Fibroblast of mammary gland (primary cell): ENCODE measurements at regions not wholly inside any gene's neighbourhood (a gene's known extent, or its start where the extent isn't known, plus 50 kb on each side); places are given as distances from the start of the nearest gene placed in this dataset.

Experiments used
- DNase-seq: peaks from one replicate; pipeline ENCODE4 v3.0.0-alpha.2; 2010; ENCODE audit warnings: low read depth
- H3K4me3 ChIP-seq: 2 replicates; pipeline ENCODE4 v1.5.1; 2011; ENCODE audit warnings: low read depth, mild to moderate bottlenecking, low read length, moderate library complexity; ENCODE audit not compliant: control insufficient read depth
- TF ChIP-seq, protein P1 (sequence below): conservative IDR thresholded peaks from 2 replicates; pipeline ENCODE4 v1.5.1; 2011; ENCODE audit warnings: low read depth, low read length, inconsistent platforms; ENCODE audit not compliant: control insufficient read depth, insufficient read depth

DNA sequence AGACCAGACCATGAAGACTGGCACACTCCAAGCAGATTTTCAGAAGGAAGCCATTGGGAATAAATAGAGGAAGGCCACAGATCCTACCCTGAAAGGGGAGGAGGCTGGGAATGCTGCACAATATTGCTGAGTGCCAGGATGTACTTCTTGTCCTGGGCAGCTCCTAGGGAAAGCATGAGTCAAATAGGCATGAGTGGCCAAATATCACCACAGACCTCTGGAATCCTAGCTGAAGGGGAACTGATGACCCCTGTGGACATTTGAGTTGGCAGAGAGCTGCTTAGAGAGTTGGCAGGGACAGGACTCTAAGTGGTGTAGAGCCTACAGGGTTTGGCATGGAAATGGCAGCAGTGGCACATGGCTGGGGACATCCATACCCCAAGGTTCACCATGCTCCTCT lies 234.3 kb upstream of the TRPC4 start:
- H3K4me3 ChIP-seq = no peak overlapping the region
- TF ChIP-seq, protein P1, sequence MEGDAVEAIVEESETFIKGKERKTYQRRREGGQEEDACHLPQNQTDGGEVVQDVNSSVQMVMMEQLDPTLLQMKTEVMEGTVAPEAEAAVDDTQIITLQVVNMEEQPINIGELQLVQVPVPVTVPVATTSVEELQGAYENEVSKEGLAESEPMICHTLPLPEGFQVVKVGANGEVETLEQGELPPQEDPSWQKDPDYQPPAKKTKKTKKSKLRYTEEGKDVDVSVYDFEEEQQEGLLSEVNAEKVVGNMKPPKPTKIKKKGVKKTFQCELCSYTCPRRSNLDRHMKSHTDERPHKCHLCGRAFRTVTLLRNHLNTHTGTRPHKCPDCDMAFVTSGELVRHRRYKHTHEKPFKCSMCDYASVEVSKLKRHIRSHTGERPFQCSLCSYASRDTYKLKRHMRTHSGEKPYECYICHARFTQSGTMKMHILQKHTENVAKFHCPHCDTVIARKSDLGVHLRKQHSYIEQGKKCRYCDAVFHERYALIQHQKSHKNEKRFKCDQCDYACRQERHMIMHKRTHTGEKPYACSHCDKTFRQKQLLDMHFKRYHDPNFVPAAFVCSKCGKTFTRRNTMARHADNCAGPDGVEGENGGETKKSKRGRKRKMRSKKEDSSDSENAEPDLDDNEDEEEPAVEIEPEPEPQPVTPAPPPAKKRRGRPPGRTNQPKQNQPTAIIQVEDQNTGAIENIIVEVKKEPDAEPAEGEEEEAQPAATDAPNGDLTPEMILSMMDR = no peak
- peak; percentile 5 for DNase-seq

DNA sequence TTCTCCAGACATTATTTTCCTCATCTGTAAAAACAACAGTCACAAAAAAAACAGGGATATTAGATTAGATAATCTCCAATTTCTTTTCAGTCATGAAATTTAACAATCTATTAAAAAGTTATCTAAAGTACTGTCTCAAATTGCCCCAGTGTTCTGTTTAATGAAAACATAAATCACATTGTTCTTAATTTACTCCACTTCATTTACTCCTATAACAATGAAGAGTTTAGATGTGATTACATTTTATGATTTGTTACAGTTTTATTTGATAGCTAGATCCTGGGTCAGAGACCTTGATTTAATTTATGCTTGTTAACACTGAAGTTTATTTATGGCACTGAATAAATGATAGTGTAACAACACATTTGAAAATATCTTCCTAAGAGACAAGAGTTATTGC lies 230.2 kb upstream of the TRPC4 start:
- TF ChIP-seq, protein P1 = no peak
- no peak overlapping the region for H3K4me3 ChIP-seq
- DNase-seq = no peak

DNA sequence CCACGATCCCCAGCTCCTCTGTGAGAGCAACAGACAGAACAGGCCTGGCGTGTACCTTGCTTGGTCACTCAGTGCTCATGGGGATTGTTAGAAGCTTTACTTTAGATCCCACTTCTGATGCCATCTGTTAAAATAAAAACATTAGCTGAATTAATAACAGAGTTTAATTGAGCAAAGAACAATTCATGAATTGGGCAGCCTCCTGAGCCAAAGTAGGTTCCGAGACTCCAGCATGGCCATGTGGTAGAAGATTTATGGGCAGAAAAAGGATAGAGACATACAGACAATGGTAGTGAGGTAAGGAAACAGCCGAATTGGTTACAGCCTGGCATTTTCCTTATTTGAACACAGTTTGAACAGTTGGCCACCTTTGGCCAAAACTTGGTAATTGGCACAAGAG lies 223.9 kb upstream of the TRPC4 start:
- TF ChIP-seq, protein P1 = no peak
- H3K4me3 ChIP-seq = no peak overlapping the region
- DNase-seq = no peak

DNA sequence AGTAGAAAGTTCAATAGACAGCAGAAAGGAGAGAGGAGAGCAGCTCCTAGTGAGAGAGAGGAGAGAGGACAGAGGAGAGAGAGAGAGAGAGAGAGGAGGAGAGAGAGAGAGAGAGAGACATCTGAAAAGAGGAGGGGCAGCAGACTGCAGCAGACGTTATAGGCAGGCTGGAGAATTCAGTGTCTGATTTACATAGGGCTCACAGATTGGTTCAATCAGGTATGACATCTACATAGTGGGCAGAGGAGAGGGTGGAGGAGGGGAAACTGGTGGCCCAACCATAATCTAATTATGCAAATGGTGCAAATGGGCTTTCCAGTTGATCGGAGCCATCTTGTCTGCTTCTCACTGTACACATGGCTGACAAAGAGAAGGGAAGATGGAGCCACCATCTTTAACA lies 221.3 kb upstream of the TRPC4 start:
- no peak for DNase-seq
- TF ChIP-seq, protein P1 = no peak
- H3K4me3 ChIP-seq = no peak overlapping the region

DNA sequence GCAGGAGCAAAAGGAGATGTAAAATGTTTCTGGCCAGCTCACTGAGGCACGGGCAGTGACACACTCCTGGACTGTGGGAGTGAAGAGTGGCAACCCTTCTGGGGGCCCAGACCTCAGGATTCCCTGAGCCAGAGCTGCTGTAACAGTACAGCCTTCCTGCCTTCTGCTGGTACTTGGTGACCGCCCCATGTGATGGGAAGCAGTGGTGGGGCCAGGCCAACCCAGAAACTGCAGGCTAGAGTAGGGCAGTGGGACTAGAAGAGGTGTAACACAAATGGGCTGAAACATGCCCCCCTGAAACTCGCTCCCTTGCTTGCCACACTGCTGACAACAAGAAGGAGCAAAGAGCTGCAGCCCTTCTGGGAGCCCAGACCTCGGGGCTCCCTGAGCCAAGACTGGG lies 217.1 kb upstream of the TRPC4 start:
- H3K4me3 ChIP-seq = no peak overlapping the region
- no peak for DNase-seq
- TF ChIP-seq, protein P1 = no peak

DNA sequence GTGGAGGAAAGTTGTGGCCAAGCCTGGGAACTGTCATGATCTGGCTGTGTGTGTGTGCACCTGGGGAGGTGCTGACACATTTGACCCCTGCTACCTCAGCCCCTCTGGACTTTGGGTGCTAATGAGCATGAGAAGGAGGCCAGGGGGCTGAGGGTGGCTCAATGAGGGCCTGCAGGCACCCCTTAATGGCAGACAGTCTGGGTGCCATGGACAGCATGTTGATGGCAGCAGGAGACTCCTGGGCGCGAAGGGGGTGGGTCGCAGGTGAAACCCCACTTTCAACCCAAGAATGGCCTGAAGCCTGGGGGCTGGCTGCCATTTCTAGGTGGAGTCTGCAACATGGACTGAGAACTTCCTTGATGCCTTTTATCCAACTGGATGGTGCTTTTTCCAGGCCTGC lies 216.4 kb upstream of the TRPC4 start:
- TF ChIP-seq, protein P1 = no peak
- no peak overlapping the region for H3K4me3 ChIP-seq
- no peak for DNase-seq

DNA sequence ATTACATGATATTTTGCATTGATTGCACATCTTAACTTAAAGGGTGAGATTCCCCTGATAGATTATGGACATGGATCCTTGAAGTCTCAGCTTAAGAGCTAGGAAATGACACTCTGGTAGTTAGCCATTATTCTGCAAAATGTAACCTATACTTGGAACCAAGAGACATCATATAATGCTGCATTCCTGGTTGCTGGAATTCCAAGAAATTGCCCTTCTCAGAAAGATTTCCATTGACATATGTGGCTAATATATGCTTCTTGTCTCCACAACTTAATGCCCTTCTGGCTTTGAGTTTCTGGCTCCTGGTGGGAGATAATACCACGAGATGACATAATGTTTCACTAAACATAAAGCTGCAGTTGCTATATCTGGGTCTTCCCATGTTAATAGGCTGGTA lies 204.4 kb upstream of the TRPC4 start:
- H3K4me3 ChIP-seq = no peak overlapping the region

More for the DNA sequence above, 204.4 kb upstream of the TRPC4 start:
- no peak for DNase-seq
- TF ChIP-seq, protein P1 = no peak
